Neuronal stem cell (in vitro differentiated cells): ENCODE measurements at regions not wholly inside any gene's neighbourhood (a gene's known extent, or its start where the extent isn't known, plus 50 kb on each side); places are given as distances from the start of the nearest gene placed in this dataset.

Experiments
- DNase-seq: peaks from one replicate; pipeline ENCODE4 v3.0.0-alpha.2; 2013; ENCODE audit warnings: low spot score
- H2AFZ ChIP-seq: one replicate; pipeline ENCODE4 v1.6.1; 2013; ENCODE audit warnings: mild to moderate bottlenecking, low read length, inconsistent platforms
- H2AK5ac ChIP-seq: 2 replicates; pipeline ENCODE4 v1.6.1; 2013; ENCODE audit warnings: low read depth, mild to moderate bottlenecking, inconsistent platforms, low read length, moderate library complexity, mixed read lengths
- H2BK120ac ChIP-seq: 2 replicates; pipeline ENCODE4 v1.6.1; 2013; ENCODE audit warnings: low read depth, mild to moderate bottlenecking, inconsistent platforms, low read length, moderate library complexity, mixed read lengths
- H2BK12ac ChIP-seq: one replicate; pipeline ENCODE4 v1.6.1; 2013; ENCODE audit warnings: low read length, inconsistent platforms
- H2BK15ac ChIP-seq: 2 replicates; pipeline ENCODE4 v1.6.1; 2013; ENCODE audit warnings: mild to moderate bottlenecking, low read length, inconsistent platforms, mixed read lengths
- H2BK5ac ChIP-seq: one replicate; pipeline ENCODE4 v1.6.1; 2013; ENCODE audit warnings: inconsistent platforms, mild to moderate bottlenecking, low read length, moderate library complexity
- H3K14ac ChIP-seq: one replicate; pipeline ENCODE4 v1.6.1; 2013; ENCODE audit warnings: low read length, inconsistent platforms
- H3K18ac ChIP-seq: 2 replicates; pipeline ENCODE4 v1.6.1; 2013; ENCODE audit warnings: low read length, inconsistent platforms
- H3K23ac ChIP-seq: 2 replicates; pipeline ENCODE4 v1.6.1; 2013; ENCODE audit warnings: low read depth, mild to moderate bottlenecking, mixed read lengths, low read length, inconsistent platforms; ENCODE audit not compliant: poor library complexity
- H3K27ac ChIP-seq: replicated peaks from 3 replicates; pipeline ENCODE4 v1.5.1; 2013; ENCODE audit warnings: low read length, inconsistent platforms
- H3K27me3 ChIP-seq, 3 experiments: 2 replicates each; pipeline ENCODE4 v1.6.1; 2013; ENCODE audit warnings: low read length in 3 of 3, mild to moderate bottlenecking in 2 of 3, inconsistent platforms in 1 of 3, low read depth in 1 of 3, mixed read lengths in 1 of 3, moderate library complexity in 1 of 3; ENCODE audit not compliant: control insufficient read depth in 3 of 3, insufficient read depth in 3 of 3
- H3K36me3 ChIP-seq, 2 donors: replicated peaks in 1 of 2; 2 replicates each; pipeline ENCODE4 v1.6.1; 2013; ENCODE audit warnings: low read length in 2 of 2; ENCODE audit not compliant: control insufficient read depth in 2 of 2, insufficient read depth in 2 of 2
- H3K4ac ChIP-seq: 2 replicates; pipeline ENCODE4 v1.6.1; 2013; ENCODE audit warnings: inconsistent platforms, mild to moderate bottlenecking, low read length, moderate library complexity
- H3K4me1 ChIP-seq, 2 donors: 1 replicate in 1 of 2; 2 replicates in 1 of 2; pipeline ENCODE4 v1.6.1; 2013; ENCODE audit warnings: low read length in 2 of 2, low read depth in 1 of 2; ENCODE audit not compliant: control insufficient read depth in 2 of 2, insufficient read depth in 1 of 2
- H3K4me2 ChIP-seq: one replicate; pipeline ENCODE4 v1.6.1; 2013; ENCODE audit warnings: mild to moderate bottlenecking, low read length, inconsistent platforms; ENCODE audit not compliant: insufficient read depth, poor library complexity, severe bottlenecking
- H3K4me3 ChIP-seq, 2 donors: 2 replicates each; pipeline ENCODE4 v1.5.1; 2013; ENCODE audit warnings: low read length in 2 of 2, mild to moderate bottlenecking in 2 of 2, inconsistent platforms in 1 of 2, moderate library complexity in 1 of 2
- H3K79me1 ChIP-seq: one replicate; pipeline ENCODE4 v1.6.1; 2013; ENCODE audit warnings: low read depth, mild to moderate bottlenecking, inconsistent platforms, low read length, moderate library complexity
- H3K9ac ChIP-seq: one replicate; pipeline ENCODE4 v1.6.1; 2013; ENCODE audit warnings: mild to moderate bottlenecking, low read depth, low read length, inconsistent platforms; ENCODE audit not compliant: poor library complexity
- H3K9me3 ChIP-seq, 2 donors: replicated peaks in 1 of 2; 2 replicates each; pipeline versions ENCODE3 to v1.6.1; 2013; ENCODE audit warnings: low read length in 2 of 2, mild to moderate bottlenecking in 2 of 2, inconsistent platforms in 1 of 2, low read depth in 1 of 2, mixed read lengths in 1 of 2, moderate library complexity in 1 of 2; ENCODE audit not compliant: control insufficient read depth in 2 of 2, insufficient read depth in 1 of 2
- H4K8ac ChIP-seq: one replicate; pipeline ENCODE4 v1.6.1; 2013; ENCODE audit warnings: low read depth, mild to moderate bottlenecking, inconsistent platforms, low read length, moderate library complexity
- H4K91ac ChIP-seq: one replicate; pipeline ENCODE4 v1.6.1; 2013; ENCODE audit warnings: low read length, low read depth, mild to moderate bottlenecking, inconsistent platforms; ENCODE audit not compliant: poor library complexity
- WGBS, 2 donors: extraction: QIAGEN DNeasy Blood & Tissue Kit; methylation state at CpG; one replicate each; pipeline ENCODE4 v1.1.7; 2013; ENCODE audit warnings: missing lambda C conversion rate in 2 of 2, mixed read lengths in 1 of 2; ENCODE audit not compliant: insufficient read length in 2 of 2, insufficient replicate concordance in 1 of 2; ENCODE audit errors: extremely low coverage in 2 of 2; 5-methylcytosine and 5-hydroxymethylcytosine counted together

GRCh38 chr1:207971331-207972219, 60.6 kb upstream of the CD34 start:
- DNase-seq: no peak
- no peak overlapping the region for H3K4me2 ChIP-seq
- H3K9me3 ChIP-seq: no peaks in the 10 kb centered on the region
- H3K23ac ChIP-seq: no peak overlapping the region
- H2BK120ac ChIP-seq: no peak overlapping the region
- no peak overlapping the region for H2BK15ac ChIP-seq
- H3K18ac ChIP-seq: no peak overlapping the region
- H3K36me3 ChIP-seq: no peaks in the 10 kb centered on the region
- no peak overlapping the region for H3K4ac ChIP-seq
- H2BK5ac ChIP-seq: no peak overlapping the region
- no peak overlapping the region for H3K27ac ChIP-seq
- no CpG with 5 or more reads among the region's 10 CpGs for WGBS, 2 donors
- no peak overlapping the region for H4K8ac ChIP-seq
- H3K27me3 ChIP-seq: peaks cover 0 to 38% (median 0%) of the 10 kb centered on the region in 3 experiments
- H3K4me1 ChIP-seq: no peaks in the 10 kb centered on the region
- H2BK12ac ChIP-seq: no peak overlapping the region
- H3K4me3 ChIP-seq: no peak overlapping the region
- H2AFZ ChIP-seq: no peak overlapping the region
- no peak overlapping the region for H2AK5ac ChIP-seq
- H3K14ac ChIP-seq: no peak overlapping the region
- H4K91ac ChIP-seq: no peak overlapping the region
- H3K79me1 ChIP-seq: no peaks in the 10 kb centered on the region
- no peak overlapping the region for H3K9ac ChIP-seq

GRCh38 chr1:207970329-207971233, 59.7 kb upstream of the CD34 start:
- Histone ChIP-seq H3K14ac (no peak overlapping the region), H3K23ac (no peak overlapping the region), H2AK5ac (no peak overlapping the region), H3K4ac (no peak overlapping the region), H3K4me1 (no peaks in the 10 kb centered on the region), H3K36me3 (no peaks in the 10 kb centered on the region), H3K27me3 (peaks cover 0 to 38% (median 0%) of the 10 kb centered on the region in 3 experiments), H2BK120ac (no peak overlapping the region), H3K4me3 (no peak overlapping the region), H4K91ac (no peak overlapping the region), H2BK5ac (no peak overlapping the region), H3K79me1 (no peaks in the 10 kb centered on the region), H4K8ac (no peak overlapping the region), H2AFZ (no peak overlapping the region), H3K4me2 (no peak overlapping the region), H2BK12ac (no peak overlapping the region), H3K27ac (no peak overlapping the region), H3K9ac (no peak overlapping the region), H3K18ac (no peak overlapping the region), H2BK15ac (no peak overlapping the region), H3K9me3 (no peaks in the 10 kb centered on the region)
- no CpG with 5 or more reads among the region's 16 CpGs for WGBS, 2 donors
- no peak for DNase-seq

GRCh38 chr1:207969528-207969927, 58.6 kb upstream of the CD34 start:
- H3K14ac ChIP-seq: no peak overlapping the region
- H3K27me3 ChIP-seq: peaks cover 0 to 45% (median 8%) of the 10 kb centered on the region in 3 experiments
- no peak overlapping the region for H3K4ac ChIP-seq
- no peak overlapping the region for H3K27ac ChIP-seq
- H3K4me1 ChIP-seq: no peaks in the 10 kb centered on the region
- H2AK5ac ChIP-seq: no peak overlapping the region
- H3K23ac ChIP-seq: no peak overlapping the region
- no peak overlapping the region for H2BK15ac ChIP-seq
- no peak overlapping the region for H4K8ac ChIP-seq
- H2BK120ac ChIP-seq: no peak overlapping the region
- no peaks in the 10 kb centered on the region for H3K9me3 ChIP-seq
- no peak overlapping the region for H4K91ac ChIP-seq
- no peaks in the 10 kb centered on the region for H3K36me3 ChIP-seq
- no peak overlapping the region for H3K4me3 ChIP-seq
- H2BK5ac ChIP-seq: no peak overlapping the region
- no peak overlapping the region for H2BK12ac ChIP-seq
- WGBS, 2 donors: no CpG with 5 or more reads among the region's 2 CpGs
- no peak overlapping the region for H3K4me2 ChIP-seq
- H3K9ac ChIP-seq: no peak overlapping the region
- H3K18ac ChIP-seq: no peak overlapping the region
- no peak overlapping the region for H2AFZ ChIP-seq
- H3K79me1 ChIP-seq: no peaks in the 10 kb centered on the region
- no peak for DNase-seq

GRCh38 chr1:207968521-207969009, 57.6 kb upstream of the CD34 start:
- no peak overlapping the region for H2BK15ac ChIP-seq
- no peak for DNase-seq
- no peaks in the 10 kb centered on the region for H3K36me3 ChIP-seq
- H3K27ac ChIP-seq: no peak overlapping the region
- H3K9me3 ChIP-seq: no peaks in the 10 kb centered on the region
- H3K18ac ChIP-seq: no peak overlapping the region
- H3K4ac ChIP-seq: no peak overlapping the region
- no CpG with 5 or more reads among the region's 5 CpGs for WGBS, 2 donors
- H4K8ac ChIP-seq: no peak overlapping the region
- H3K27me3 ChIP-seq: peaks cover 3 to 51% (median 18%) of the 10 kb centered on the region in 3 experiments
- no peak overlapping the region for H2AK5ac ChIP-seq
- no peak overlapping the region for H3K14ac ChIP-seq
- H3K4me2 ChIP-seq: no peak overlapping the region
- H3K9ac ChIP-seq: no peak overlapping the region
- no peak overlapping the region for H2BK5ac ChIP-seq
- H2BK120ac ChIP-seq: no peak overlapping the region
- no peak overlapping the region for H3K4me3 ChIP-seq
- H3K79me1 ChIP-seq: no peaks in the 10 kb centered on the region
- no peak overlapping the region for H2BK12ac ChIP-seq
- no peak overlapping the region for H3K23ac ChIP-seq
- no peak overlapping the region for H2AFZ ChIP-seq
- no peak overlapping the region for H4K91ac ChIP-seq
- peaks cover 0 to 1% of the 10 kb centered on the region in 2 donors for H3K4me1 ChIP-seq
